Fibroblast of gingiva (primary cell): ENCODE measurements at regions not wholly inside any gene's neighbourhood (a gene's known extent, or its start where the extent isn't known, plus 50 kb on each side); places are given as distances from the start of the nearest gene placed in this dataset.

Experiments used
- DNase-seq: peaks from one replicate; pipeline ENCODE4 v3.0.0-alpha.2; 2011; ENCODE audit warnings: low read depth

DNA sequence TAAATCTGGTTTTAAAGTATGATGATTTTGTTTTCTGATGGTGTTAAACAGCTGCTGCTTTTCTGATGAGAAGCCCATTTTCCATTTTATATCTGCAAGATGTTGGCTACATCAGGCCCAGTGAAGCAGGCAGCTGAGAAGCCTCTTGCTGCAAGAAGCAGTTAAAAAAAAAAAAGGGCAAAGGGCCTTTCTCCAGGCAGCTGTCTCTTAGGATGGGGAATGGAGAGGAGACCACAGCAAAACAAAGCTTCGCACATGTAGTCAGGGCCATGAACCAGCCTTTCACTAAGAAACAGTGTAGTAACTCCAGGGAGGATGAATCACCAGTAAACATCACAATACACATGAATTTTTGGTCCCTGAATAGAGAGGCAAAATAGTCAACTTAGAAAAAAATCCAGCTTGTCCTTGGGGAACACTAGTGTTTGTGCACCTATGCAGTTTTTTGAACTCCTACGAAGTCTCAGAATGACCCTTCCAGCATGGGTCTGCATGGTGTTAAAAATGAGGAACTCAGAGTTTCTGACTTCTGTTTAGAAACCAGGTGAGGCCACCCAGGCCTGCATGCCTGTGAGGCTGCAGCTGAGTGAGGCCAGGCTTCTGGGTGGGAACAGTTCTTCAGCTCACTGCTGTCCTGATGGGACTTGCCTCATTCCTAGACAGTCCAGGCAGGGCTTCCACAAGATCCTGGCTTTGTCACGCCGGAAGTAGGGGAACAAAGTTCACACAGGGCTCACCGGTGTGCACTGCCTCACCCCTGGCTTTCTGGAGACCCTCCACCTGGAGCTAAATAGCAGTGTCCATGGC lies 518.7 kb downstream of the MCTP2 start:
- DNase-seq: no peak

DNA sequence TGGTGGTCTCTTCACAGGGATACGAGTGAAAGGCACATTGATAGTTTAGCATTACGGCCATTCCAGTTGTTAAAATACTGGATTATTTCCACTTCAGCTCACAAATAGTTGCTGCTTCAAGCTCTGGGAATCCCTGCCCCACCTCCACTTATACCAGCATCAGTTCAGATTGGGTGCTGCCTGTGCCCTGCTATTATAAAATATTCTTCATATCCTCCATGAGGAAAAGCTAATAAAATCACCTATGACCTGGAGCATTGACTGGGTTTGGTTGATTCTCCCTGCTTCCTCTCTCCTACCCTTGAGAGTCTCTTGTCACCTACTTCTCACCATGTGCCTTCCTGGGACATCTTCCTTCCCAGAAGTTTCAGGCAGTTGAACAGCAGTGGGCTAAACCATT lies 529.0 kb downstream of the MCTP2 start:
- DNase-seq: no peak

DNA sequence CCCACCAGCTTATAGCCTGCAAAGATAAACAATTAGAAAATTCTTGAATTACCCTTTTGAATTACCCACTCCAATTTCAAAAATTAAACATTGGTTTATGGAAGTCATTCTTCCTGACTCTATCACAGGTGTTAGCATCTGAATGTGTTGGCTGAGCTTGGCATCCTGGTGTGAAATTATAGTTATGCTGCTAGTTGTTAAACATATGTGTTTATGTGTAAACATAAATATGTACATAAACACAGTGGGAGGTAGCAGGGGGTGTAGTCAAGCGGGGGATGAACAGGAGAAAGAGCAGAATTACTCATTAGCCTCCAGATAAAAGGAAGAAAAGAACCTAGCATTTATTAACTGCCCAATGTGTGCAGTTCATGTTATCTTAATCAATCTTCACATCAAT lies 530.2 kb downstream of the MCTP2 start:
- no peak for DNase-seq

DNA sequence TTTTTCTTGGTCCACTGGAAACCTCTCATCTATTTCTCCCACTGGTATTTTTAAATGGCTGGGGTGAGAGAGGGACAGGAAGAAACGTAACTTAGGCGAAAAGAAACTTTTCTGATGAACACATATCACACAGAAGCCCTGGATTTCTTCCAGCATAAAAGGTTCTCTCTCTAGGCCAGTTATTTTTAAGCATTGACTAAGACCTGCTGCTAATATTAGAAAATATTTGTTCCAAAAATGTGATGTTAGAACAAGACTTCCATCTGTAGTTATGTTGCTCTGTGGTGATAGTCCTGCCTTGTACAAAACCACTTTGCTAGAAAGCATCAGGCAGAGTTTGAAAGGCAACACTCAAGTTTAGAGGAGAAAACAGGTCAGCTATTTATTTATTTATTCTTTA lies 537.7 kb downstream of the MCTP2 start:
- no peak for DNase-seq

DNA sequence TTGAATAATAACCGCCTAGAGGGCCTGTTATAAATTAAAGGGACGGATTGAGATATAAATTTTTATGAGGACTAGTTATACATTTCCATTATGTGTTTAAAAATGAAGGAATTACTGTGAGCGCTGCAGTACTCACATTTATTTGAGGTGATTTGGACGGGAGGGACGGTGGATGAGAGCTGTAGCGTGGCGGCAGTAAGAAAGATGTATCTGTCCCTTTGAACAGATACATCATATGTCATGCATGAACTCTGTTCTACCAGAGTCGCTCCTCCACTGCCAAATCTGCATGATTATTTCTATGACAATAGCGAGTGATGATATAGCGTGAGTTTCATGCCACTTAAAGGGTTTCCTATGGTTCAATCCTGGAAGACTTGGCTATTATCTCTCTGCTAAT lies 538.8 kb downstream of the MCTP2 start:
- no peak for DNase-seq

DNA sequence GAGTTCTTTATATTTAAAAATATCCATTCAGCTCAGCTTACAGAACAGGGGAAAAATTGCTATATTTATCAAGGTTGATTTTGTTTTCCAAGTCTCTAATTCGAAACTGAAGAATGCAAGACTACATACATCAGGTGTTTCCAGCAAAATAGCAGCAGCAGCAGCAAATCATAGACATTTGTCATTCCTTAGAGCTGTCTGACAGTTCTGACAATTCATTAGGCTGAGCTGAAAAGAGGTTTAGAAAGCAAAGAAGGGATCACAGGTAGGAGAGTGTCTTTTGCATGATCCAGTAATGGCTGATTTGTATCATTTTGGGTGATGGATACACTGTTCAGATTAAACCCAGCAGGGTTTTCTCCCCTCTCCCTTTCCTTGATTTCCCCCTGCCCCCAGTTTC lies 545.7 kb downstream of the MCTP2 start:
- DNase-seq: no peak

DNA sequence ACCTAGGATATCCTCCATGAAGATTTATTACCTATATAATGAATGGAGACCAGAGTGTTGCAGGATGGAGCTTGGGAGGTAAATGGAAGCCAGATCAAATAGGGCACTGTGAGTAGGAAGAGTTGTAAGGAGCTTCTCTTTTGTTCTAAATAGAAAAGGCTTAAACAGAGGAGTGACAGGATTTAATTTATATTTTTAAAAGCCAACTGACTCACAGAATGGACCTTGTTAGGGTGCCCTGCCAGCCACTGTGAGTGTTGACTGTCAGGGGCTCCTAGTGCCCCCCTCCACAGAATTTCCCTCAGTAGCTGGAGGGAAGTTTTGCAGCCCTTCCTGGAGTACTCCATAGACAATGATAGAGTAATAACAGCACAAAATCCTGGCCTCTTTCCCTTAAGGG lies 547.5 kb downstream of the MCTP2 start:
- no peak for DNase-seq

DNA sequence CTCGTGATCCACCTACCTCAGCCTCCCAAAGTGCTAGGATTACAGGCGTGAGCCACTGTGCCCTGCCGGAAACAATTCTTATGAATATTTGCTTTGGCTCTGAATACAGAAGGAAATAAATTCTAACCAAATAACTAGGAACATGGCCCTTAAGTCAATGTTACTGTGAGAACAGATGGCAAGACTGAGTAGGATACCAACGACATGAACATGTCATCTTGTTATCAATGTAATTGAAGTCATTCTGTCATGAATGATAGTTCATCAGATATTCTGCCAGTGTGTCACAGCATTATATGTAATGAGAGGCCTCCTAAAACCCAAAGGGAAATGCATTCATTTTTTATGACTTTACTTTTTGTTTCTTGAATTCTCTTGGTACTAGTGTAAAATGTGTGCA lies 548.8 kb downstream of the MCTP2 start:
- DNase-seq: no peak

DNA sequence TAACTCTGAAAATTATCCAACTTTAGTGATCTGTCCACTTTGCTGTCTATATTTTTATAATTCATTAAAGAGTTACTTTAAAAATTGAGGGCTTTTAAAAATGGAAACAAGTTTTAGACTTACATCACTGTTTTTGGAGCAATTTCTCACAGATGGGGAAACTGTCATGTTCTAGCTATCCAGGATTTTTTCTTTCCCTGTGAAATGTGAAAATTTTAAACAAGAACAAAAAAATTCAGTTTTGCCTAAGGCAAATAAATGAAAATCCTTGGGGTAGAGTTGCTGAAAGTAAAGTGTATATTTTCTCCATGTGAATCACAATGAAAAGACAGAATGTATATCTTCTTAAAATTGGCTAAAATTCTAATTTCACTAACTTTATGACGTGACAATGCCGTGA lies 553.7 kb downstream of the MCTP2 start:
- no peak for DNase-seq

DNA sequence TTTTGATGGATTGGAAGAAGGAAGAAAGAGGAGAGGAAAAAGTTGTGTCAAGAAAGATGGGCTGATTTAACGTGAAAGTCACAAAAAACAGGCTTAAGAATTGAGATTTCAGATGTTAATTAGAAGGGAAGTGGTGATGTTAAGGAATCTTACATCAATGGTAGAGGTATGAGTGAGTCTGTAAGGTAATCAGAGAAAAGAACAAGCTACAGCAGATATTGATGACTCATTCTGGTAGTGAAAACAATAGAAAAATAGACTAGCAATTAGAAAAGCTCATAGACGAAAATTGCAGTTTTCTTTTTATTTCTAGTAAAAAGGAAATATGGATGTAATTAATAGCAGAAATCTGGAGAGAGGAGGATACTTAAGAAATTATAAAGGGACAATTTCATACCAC lies 559.6 kb downstream of the MCTP2 start:
- no peak for DNase-seq

DNA sequence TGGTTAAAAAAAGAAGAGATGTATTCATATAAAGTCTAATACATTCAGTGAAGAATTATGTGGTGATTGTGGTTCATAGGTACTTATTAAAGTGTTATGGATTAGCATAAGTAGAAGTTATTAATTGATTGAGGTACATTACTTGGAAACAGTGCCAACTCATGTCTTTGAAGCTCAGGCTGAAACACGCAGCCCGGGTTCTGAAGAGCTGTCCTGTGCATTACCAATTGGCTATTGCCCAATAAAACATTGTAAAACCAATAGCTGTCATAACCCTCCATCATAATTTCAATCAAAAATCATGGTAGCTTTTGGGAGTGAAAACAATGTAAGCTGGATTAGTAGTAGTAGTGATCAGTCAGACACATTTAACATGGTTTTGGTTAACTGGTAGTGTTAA lies 560.1 kb downstream of the MCTP2 start:
- DNase-seq: no peak

DNA sequence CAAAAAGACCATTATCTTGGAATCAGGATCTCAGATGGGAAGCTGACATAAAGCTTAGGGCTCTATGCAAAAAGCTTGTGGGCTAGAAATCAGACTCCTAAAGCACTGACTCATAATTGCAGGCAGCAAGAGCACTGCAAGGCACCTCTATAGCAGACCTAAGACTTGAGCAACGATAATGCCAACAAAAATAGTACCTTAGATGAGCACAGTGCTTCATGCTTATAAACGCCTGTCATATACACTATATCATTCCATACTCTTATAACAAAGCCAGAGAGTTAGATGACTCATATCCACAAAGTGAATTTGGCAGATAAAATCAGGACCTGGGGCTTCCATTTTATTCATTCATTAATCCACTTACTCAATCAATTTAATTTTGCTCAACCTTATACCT lies 560.8 kb downstream of the MCTP2 start:
- no peak for DNase-seq

DNA sequence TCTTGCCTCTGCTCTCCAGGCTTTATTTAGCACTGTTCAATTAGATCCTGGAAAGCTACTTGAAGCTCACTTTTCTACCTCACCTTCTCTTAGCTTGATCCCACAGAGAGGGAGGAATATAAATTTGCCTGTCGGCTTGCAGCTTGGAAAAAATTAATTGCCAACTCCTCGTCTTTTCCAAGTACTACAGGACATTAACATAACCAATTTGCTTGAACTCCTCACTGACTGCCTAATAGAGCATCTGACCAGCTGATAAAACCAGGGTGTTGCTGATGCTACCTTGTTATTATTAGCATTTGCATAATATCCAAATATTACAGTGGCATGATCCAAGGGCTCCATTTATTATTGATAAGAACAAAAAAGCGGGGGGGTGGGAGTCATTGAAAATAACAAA lies 561.8 kb downstream of the MCTP2 start:
- DNase-seq: no peak

DNA sequence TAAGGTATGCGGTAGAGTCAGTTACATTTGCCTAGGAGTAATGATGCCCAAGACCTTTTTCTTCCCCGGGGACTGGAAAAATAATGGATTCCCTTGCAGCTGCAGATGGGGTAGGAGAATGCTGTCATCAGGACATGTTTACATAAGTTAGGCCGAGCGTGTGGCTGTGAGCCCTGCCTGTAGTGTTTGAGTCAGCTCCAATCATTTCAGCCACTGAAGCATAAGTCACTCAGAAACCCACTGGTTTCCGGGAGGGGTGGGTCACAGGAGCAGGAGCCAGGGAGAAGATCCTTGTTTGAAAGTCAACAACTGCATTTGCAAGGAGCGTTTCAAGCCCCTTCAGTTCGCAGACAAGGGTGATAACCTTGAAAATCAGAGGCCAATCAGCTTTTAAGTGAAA lies 562.3 kb downstream of the MCTP2 start:
- no peak for DNase-seq

DNA sequence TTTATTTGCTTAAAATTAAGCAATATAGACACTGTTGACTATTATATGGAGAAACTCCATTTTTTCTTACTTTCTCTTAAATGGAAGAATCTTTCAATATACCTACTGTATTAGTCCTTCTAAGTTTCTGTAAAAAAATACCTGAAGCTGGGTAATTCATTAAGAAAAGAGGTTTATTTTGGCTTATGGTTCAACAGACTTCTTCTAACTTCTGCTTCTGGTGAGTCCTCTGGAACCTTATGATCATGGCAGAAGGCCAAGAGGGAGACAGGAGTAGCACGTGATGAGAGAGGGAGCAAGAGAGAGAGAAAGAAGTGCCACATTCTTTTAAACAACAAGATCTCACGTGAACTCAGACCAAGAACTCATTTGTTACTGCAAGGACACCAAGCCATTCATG lies 573.3 kb downstream of the MCTP2 start:
- DNase-seq: no peak

DNA sequence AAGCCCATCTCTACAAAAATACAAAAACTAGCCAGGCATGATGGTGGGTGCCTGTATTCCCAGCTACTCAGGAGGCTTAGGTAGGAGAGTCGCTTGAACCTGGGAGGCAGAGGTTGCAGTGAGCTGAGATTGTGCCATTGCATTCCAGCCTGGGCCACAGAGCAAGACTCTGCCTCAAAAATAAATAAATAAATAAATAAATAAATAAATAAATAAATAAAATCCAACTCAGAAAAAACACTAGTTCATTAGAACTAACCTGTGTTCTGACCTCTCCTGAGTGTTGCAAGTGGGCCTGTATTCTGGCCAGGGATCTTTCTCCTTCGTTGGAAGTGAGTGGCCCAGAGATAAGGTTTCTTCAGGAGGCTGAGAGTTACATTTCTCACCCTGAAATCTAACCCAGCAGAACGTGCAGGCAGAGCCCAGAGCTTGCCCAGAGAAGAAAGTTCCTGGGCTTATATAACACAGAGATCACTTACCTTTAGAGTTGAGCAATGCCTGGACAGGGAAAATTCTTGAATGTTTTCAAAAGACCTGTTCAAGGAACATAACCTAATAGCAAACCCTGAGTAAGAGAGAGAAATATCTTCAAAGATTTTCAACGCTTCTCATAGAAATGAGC lies 583.9 kb downstream of the MCTP2 start:
- DNase-seq: no peak

DNA sequence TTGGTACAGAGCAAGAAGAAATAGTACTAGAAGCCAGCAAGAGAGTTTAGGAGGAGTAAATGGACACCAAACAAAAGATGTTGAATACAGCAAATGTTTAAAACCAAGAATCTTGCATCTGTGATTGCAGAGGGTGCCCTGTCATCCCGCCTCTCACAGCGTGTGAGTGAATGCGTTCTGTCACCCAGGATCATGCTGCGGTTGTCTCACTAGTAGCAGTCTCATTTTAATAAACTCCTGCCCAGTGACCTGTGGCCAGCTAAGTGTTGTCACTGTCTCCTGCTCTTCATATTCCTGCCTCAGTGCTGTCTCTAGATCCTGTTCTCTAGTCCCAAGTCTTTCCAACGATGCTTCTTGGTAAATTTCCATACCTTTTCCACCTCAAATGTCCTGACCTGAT lies 584.6 kb downstream of the MCTP2 start:
- no peak for DNase-seq

DNA sequence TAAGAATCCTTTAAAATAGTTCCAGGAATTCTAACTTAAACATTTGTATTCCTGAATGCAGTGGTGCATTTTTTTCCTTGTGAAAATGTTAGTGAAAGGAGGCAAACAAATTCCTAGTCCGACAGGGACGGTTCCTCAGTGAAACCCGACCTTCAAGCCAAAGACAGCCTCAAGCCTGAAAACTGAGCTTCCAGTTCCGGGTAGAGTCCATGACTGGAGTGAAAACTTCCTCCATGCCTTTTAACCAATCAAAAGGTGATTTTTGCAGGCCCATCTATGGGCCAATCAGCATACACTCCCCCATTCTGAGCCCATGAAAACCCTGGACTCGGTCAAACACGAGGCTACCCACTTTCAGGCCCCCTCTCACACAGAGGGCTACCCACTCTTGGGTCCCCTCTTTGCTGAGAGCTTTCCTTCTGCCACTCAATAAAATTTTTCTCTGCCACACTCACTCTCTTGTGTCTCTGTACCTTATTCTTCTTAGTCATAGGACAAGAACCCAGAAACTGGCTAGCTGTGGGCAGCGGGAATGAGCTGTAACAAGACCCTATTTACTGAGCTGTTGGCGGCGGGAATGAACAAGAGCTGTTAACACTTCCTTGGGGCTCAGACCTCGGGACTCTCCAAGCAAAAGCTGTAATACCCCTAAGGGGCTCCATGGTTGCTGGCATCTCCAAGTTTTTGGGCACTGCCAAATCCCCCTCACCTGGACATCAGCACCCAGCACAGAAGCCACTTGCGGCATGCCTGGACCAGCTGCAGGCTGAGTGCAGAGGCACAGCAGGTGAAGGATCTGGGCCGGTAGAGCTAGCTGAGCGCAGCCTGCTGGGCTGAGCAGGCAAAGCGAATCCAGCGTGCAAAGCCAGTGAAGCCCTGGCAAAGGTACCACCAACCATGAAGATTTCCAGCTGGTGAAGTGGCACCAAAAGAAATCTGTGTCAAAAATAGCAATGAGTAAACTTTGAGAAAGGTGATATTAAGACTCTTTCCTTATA lies 598.8 kb downstream of the MCTP2 start:
- DNase-seq: no peak

DNA sequence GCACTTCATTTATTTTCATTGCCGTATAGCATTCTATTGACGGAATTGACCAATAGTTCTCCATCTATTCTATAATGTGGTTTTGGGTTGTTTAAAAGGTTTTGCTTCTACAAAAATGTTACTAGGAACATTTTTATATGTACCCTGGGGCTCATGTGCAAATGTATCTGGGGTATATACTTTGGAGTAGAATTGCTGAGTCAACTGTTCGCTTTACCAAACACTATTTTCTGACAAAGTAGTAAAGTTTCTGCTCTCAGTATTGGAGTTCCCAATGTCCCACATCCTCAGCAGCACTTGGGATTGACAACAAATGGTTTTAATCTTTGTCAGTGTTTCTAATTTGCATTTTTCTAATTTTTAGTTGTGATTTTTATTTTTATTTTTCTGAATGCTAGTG lies 602.6 kb downstream of the MCTP2 start:
- no peak for DNase-seq

DNA sequence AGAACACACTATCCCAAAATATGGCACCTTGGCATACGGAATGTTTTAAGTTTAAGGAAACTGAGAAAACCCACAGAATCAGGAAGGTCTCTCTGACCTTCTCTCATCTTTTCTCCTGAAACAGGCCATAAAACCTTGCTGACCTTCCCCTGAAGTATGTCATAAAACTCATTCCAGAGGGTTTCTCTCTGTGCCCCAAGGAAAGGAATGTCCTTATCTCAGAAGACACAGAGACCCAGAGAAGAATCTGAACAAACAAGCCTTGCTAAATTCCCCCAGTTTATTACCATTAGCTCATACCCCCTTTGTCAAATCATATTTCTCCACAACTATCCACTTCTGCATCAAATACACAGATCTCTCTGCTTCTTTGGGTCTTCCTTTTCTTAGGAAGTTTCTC lies 603.1 kb downstream of the MCTP2 start:
- DNase-seq: no peak

DNA sequence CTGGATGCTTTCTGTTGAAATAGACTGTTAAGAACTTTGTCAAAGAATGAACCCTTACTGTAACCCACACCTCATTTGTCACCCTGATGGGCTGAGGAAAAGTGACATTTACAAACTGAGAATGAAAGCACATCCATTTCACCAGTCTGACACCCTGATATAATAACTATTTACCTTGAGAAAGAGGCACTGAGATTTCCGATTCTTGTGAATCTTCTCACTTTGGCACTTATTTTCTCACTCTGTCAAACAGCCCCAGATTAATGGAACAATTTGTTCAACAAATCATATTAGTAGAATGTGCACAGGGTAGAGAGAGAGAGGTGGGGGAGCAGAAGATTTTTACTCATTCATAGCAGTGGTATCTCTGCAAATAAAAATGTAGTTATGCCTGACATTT lies 606.9 kb downstream of the MCTP2 start:
- no peak for DNase-seq

DNA sequence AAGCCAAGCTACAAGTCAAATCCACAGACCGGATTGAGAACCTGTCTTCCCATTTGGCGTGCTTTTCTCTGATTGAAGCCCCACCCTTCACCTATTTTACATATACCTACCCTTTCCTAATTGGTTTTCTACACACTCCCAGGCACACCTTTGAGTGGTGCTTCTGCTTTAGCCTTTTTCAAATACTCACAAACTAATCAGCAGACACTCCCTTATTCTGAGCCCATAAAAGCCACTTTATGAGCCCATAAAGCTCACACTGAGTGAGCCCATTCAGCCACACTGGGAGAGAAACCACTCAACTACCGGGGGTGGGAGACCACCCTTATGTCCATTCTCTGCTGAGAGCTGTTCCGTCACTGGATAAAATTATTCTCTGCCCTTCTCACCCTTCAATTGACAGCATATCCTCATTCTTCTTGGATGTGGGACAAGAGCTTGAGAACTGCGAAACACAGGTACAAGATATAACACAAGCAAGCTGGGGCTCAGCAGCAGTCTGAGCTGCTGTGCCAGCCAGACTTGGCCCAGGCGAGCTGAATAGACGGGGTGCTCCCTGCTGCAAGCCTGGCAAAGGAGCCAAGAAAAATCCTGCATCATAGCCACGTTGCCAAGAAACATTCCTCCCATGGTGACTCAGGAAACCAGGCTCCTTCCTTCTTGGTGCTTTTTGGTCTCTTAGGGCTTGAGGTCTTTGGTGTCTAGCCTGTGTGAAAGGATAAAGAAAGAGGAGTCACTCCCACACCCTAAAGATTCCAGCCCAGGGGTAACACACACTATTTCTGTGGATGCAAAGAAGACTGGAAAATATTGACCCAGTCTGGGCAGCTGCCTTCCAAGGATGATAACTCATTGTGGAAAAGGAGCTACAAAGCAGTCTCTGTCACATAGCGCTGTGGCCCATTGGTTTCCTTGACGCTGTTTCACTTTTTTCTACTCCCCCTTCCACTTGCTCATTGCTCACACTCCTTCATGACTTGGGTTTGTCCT lies 609.7 kb downstream of the MCTP2 start:
- DNase-seq: peak; percentile 9
